Breast epithelium (tissue), 4 donors: ENCODE measurements at regions not wholly inside any gene's neighbourhood (a gene's known extent, or its start where the extent isn't known, plus 50 kb on each side); places are given as distances from the start of the nearest gene placed in this dataset.

Experiments used
- DNase-seq, 2 donors: peaks; one replicate each; pipeline ENCODE4 v3.0.0-alpha.2; 2019; ENCODE audit warnings: low spot score in 2 of 2
- H3K27ac ChIP-seq, 2 donors: fragments of 200-600 bp; sonication (generic) in 1 of 2; one replicate each; pipeline ENCODE4 v1.5.1; 2016 to 2019; ENCODE audit warnings: mild to moderate bottlenecking in 1 of 2
- H3K27me3 ChIP-seq, 2 donors: fragments of 200-600 bp; sonication (generic) in 1 of 2; one replicate each; pipeline versions ENCODE4 v1.5.1 to v1.6.0; 2017 to 2019; ENCODE audit warnings: control low read depth in 1 of 2, mild to moderate bottlenecking in 1 of 2
- H3K36me3 ChIP-seq: fragments of 200-600 bp; one replicate; pipeline ENCODE4 v1.5.1; 2019
- H3K4me1 ChIP-seq, 2 donors: fragments of 200-600 bp; sonication (generic); one replicate each; pipeline ENCODE4 v1.5.1; 2016 to 2019; ENCODE audit warnings: control low read depth in 1 of 2
- H3K4me3 ChIP-seq, 3 donors: fragments of 200-600 bp; sonication (generic); 1 replicate in 2 of 3; 2 replicates in 1 of 3; pipeline ENCODE4 v1.5.1; 2016 to 2019; ENCODE audit warnings: mild to moderate bottlenecking in 3 of 3, moderate library complexity in 2 of 3
- H3K9me3 ChIP-seq, 2 donors: fragments of 200-600 bp; sonication (generic) in 1 of 2; one replicate each; pipeline ENCODE4 v1.5.1; 2016 to 2019; ENCODE audit warnings: control low read depth in 1 of 2
- POLR2A ChIP-seq: fragments of 450-650 bp; IDR thresholded peaks from one replicate; pipeline ENCODE4 v1.6.1; 2016; ENCODE audit warnings: antibody characterized with exemption, mild to moderate bottlenecking, moderate library complexity
- POLR2AphosphoS5 ChIP-seq, 3 donors: sonication (generic); formaldehyde crosslinking; IDR thresholded peaks; one replicate each; pipeline ENCODE4 v1.6.1; 2017; ENCODE audit warnings: antibody characterized with exemption in 3 of 3
- intact Hi-C: fragments of 100-400 bp; cut with DNase I; formaldehyde crosslinking; loops from one replicate; pipeline ENCODE4 v1.15.1; 2023; ENCODE audit warnings: low total_unique reads
- TF ChIP-seq, protein P1 (sequence below), 3 donors: fragments of 450-650 bp; IDR thresholded peaks; one replicate each; pipeline ENCODE4 v1.5.1; 2016 to 2017; ENCODE audit warnings: antibody characterized with exemption in 3 of 3, mild to moderate bottlenecking in 3 of 3, moderate library complexity in 3 of 3

DNA sequence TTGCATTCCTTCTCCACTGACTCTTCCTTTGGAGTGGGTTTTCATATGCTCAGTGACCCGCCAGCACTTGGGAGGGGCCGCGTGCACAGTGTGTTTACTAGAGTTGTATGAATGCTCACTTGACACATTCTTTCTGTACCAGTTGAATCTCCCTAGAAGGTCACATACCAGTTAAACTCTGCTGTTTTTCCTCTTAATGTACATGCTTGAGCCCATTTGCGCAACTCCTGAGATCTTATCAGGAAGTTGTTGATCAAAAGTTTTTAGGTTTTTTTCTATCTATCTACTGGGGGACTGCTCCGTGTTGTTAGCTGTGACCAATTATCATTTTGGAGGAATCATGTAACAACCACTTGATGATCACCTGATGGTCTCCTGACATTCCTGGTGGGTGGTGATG, 392.7 kb downstream of the CDH9 start:
- no peaks in the 10 kb centered on the region for H3K4me1 ChIP-seq
- DNase-seq: no peak
- no peaks in the 10 kb centered on the region for H3K36me3 ChIP-seq
- TF ChIP-seq, protein P1, sequence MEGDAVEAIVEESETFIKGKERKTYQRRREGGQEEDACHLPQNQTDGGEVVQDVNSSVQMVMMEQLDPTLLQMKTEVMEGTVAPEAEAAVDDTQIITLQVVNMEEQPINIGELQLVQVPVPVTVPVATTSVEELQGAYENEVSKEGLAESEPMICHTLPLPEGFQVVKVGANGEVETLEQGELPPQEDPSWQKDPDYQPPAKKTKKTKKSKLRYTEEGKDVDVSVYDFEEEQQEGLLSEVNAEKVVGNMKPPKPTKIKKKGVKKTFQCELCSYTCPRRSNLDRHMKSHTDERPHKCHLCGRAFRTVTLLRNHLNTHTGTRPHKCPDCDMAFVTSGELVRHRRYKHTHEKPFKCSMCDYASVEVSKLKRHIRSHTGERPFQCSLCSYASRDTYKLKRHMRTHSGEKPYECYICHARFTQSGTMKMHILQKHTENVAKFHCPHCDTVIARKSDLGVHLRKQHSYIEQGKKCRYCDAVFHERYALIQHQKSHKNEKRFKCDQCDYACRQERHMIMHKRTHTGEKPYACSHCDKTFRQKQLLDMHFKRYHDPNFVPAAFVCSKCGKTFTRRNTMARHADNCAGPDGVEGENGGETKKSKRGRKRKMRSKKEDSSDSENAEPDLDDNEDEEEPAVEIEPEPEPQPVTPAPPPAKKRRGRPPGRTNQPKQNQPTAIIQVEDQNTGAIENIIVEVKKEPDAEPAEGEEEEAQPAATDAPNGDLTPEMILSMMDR (IDR thresholded peaks at IDR 0.05): no peak
- TF ChIP-seq POLR2AphosphoS5 (IDR thresholded peaks at IDR 0.05): no peak
- no peak for TF ChIP-seq POLR2A
- H3K27ac ChIP-seq: no peak overlapping the region
- intact Hi-C loops: loop anchor here (2.0 kb wide), 1 partner anchor 33 kb away; no protein-coding TSS in a partner anchor
- H3K4me3 ChIP-seq: no peak overlapping the region
- H3K9me3 ChIP-seq: no peaks in the 10 kb centered on the region
- H3K27me3 ChIP-seq: no peaks in the 10 kb centered on the region

DNA sequence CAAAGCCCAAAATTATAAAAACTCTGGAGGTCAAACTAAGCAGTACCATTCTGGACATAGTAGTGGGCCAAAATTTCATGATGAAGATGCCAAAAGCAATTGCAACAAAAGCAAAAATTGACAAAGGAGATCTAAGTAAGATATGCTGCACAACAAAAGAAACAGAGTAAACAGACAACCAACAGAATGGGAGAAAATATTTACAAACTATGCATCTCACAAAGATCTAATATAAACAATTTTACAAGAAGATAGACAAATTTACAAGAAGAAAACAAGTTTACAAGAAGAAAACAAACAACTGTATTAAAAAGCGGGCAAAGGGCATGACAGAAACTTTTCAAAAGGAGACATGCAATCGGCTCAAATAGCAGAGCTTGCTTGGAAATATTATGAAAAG, 396.9 kb downstream of the CDH9 start:
- H3K36me3 ChIP-seq: no peaks in the 10 kb centered on the region
- intact Hi-C loops: no loop called here

DNA sequence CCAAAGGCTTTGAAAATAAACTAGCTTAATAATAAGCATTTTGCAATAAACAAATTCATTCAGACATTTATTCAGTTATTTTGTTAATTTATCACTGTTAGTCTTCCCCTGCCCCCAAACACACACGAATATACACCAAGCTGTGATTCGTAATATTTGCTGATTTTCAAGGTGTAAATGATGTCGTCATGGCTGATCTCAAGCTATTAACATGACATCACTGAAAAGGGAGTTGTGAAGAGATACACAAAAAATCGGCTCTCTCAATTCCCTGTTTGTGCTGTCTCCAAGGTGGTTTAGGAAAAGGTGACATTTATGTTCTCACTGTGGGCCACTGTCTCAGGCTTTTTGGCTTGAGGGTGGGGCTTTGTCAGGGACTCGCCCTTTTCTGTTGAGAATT, 413.3 kb downstream of the CDH9 start:
- Histone ChIP-seq H3K4me3 (no peak overlapping the region), H3K27ac (no peak overlapping the region), H3K36me3 (no peaks in the 10 kb centered on the region), H3K27me3 (no peaks in the 10 kb centered on the region), H3K9me3 (no peaks in the 10 kb centered on the region), H3K4me1 (no peaks in the 10 kb centered on the region)
- intact Hi-C loops: no loop called here
- TF ChIP-seq, protein P1 (IDR thresholded peaks at IDR 0.05): no peak
- no peak for TF ChIP-seq POLR2A
- no peak for TF ChIP-seq POLR2AphosphoS5 (IDR thresholded peaks at IDR 0.05)
- DNase-seq: no peak

More for the DNA sequence above, 396.9 kb downstream of the CDH9 start:
- Histone ChIP-seq H3K27me3 (no peaks in the 10 kb centered on the region), H3K4me1 (no peaks in the 10 kb centered on the region), H3K9me3 (no peaks in the 10 kb centered on the region), H3K27ac (no peak overlapping the region), H3K4me3 (no peak overlapping the region)
- TF ChIP-seq, protein P1 (IDR thresholded peaks at IDR 0.05): no peak
- TF ChIP-seq POLR2AphosphoS5 (IDR thresholded peaks at IDR 0.05): no peak
- no peak for TF ChIP-seq POLR2A
- no peak for DNase-seq

DNA sequence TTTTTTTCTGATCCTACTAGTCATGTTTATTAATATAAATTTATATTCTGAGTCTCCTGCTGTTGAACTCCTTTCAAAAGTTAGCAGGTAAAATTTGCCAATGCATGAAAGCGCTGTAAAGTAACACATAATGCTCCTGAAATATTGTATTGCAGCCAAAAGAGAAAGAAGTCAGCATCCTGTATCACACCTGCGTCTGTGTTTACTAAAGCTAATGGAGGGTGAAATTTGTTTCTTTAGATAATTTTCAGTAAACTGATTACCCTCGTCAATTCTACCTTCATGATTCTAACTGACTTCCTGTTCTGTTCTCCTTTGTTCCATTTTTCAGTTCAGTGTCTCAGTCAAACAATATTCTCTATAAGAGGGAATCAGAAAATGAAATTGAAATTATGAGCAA, 415.4 kb downstream of the CDH9 start:
- no peak for TF ChIP-seq POLR2AphosphoS5 (IDR thresholded peaks at IDR 0.05)
- TF ChIP-seq POLR2A: no peak
- TF ChIP-seq, protein P1 (IDR thresholded peaks at IDR 0.05): no peak
- intact Hi-C loops: no loop called here
- no peak overlapping the region for H3K27ac ChIP-seq
- no peaks in the 10 kb centered on the region for H3K4me1 ChIP-seq
- H3K36me3 ChIP-seq: no peaks in the 10 kb centered on the region
- no peaks in the 10 kb centered on the region for H3K9me3 ChIP-seq
- no peak overlapping the region for H3K4me3 ChIP-seq
- DNase-seq: no peak
- no peaks in the 10 kb centered on the region for H3K27me3 ChIP-seq

DNA sequence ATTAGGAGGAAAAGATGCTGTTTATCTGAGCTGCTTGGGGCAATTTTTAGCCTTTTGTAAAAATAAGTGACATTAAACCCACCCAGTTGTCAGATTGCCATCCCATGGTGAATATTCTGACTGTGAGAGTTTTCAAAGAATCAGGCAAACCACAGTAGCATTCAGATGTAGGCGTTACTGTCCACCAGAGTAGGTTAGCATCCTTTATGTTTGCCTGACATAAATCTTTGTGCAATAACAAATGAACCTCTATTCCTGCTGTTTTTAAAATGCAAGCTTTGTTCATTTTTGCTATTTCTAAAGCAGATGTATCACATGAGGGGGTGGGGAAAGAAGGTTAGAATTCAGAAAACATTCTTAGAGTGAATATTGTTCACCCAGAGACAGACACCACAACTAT, 427.8 kb downstream of the CDH9 start:
- intact Hi-C loops: no loop called here
- H3K4me1 ChIP-seq: no peaks in the 10 kb centered on the region
- TF ChIP-seq, protein P1 (IDR thresholded peaks at IDR 0.05): no peak
- TF ChIP-seq POLR2A (no peak), POLR2AphosphoS5 (IDR thresholded peaks at IDR 0.05) (no peak)
- H3K9me3 ChIP-seq: no peaks in the 10 kb centered on the region
- H3K27me3 ChIP-seq: no peaks in the 10 kb centered on the region
- no peak for DNase-seq
- H3K27ac ChIP-seq: no peak overlapping the region
- no peak overlapping the region for H3K4me3 ChIP-seq
- no peaks in the 10 kb centered on the region for H3K36me3 ChIP-seq
